Stimulated activated memory B cell treated with anti-CD40 and anti-IgM and Interleukin-4, amounts not matched to agents 10 μg/mL and 1 μg/mL and 100 μg/mL, for 72 hours (primary cell): ENCODE measurements at regions not wholly inside any gene's neighbourhood (a gene's known extent, or its start where the extent isn't known, plus 50 kb on each side); places are given as distances from the start of the nearest gene placed in this dataset.
A peak's percentile ranks its signal among the peaks of the same experiment; 100 is the strongest.
"Not testable (repeated sequence)": the region's sequence is repeated elsewhere in the genome, so short reads cannot be mapped to it uniquely, and the experiment has no call there.

Experiments
- ATAC-seq: fragments of 150-1000 bp; cut with Tn5 transposase; 2 replicates; pipeline ENCODE4 v1.10.0; 2021
- H3K27ac Mint-ChIP-seq: one replicate; pipeline ENCODE4 v1.8.0; 2022; ENCODE audit warnings: mild to moderate bottlenecking, mixed read lengths
- H3K27me3 Mint-ChIP-seq: one replicate; pipeline ENCODE4 v1.8.0; 2022; ENCODE audit warnings: mixed read lengths
- H3K36me3 Mint-ChIP-seq: one replicate; pipeline ENCODE4 v1.8.0; 2022; ENCODE audit warnings: mixed read lengths
- H3K4me1 Mint-ChIP-seq: one replicate; pipeline ENCODE4 v1.8.0; 2022; ENCODE audit warnings: mixed read lengths
- H3K4me3 Mint-ChIP-seq: one replicate; pipeline ENCODE4 v1.8.0; 2022; ENCODE audit warnings: mild to moderate bottlenecking, moderate library complexity, mixed read lengths
- H3K9me3 Mint-ChIP-seq: one replicate; pipeline ENCODE4 v1.8.0; 2022; ENCODE audit warnings: mixed read lengths

DNA sequence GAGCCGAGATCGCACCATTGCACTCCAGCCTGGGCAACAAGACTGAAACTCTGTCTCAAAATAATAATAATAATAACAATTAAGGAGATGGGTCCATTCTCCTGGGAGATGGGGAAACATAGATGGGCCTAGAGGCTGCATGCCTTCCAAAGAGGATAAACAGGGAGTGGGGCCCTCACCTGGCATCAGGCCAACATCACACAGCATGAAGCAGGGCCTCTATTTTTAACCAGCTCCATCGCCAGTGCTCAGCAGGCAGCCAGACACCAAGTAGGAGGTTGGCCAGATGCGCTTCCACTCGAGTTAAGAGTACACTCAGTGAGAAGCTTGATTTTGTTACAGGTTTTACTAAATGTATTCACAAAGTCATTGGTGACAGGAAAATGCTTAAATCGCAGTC, 352.0 kb downstream of the RRAGC start:
- Mint-ChIP-seq H3K36me3 (no peaks in the 10 kb centered on the region), H3K27ac (no peak overlapping the region), H3K9me3 (no peaks in the 10 kb centered on the region), H3K4me1 (no peaks in the 10 kb centered on the region), H3K27me3 (peaks cover 51% of the 10 kb centered on the region), H3K4me3 (no peak overlapping the region)
- no peak for ATAC-seq

DNA sequence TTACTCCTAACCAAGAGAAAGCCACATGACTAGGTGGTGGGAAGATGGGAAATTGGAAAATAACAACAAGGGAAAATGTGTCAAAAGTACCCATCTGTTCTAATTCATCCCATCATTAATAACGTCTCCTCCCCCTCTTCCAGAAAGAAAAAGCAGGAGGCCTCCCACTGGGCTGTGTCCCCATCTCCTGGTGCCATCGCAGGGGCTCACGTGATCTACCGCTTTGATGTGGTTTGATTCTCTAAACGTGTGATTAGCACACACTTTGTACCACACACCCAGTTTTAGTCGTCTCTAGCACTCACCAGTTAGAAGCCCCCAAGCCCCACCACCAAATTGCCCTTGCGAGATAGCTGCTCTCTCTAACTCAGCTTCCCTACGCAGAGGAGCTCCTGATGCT, 353.6 kb downstream of the RRAGC start:
- Mint-ChIP-seq H3K36me3 (no peaks in the 10 kb centered on the region), H3K27ac (no peak overlapping the region), H3K27me3 (peaks cover 47% of the 10 kb centered on the region), H3K4me3 (no peak overlapping the region), H3K4me1 (no peaks in the 10 kb centered on the region), H3K9me3 (no peaks in the 10 kb centered on the region)
- ATAC-seq = no peak

DNA sequence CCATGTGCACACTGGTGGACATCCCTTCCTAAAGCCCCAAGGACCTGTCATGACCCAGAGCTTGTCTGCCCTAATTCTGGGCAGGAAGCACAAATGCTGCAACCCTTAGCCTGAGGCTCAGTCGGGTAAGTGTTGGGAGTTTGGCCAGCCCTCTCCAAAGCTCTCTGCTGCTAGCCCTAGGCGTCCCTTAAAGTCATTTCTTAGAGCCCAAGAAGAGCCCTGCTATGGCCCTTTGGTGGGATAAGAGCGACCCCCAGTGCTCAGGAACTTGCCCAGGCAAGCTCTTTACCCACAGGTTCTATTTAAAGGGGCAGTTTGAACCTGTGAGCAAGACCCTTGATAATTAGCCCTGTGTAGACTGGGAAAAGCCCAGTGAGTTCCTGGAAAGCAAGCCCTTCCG, 356.8 kb downstream of the RRAGC start:
- Mint-ChIP-seq H3K4me1 (peaks cover 17% of the 10 kb centered on the region), H3K36me3 (no peaks in the 10 kb centered on the region), H3K4me3 (no peak overlapping the region), H3K27me3 (peaks cover 18% of the 10 kb centered on the region), H3K9me3 (no peaks in the 10 kb centered on the region), H3K27ac (no peak overlapping the region)
- peak; percentile 48 for ATAC-seq

DNA sequence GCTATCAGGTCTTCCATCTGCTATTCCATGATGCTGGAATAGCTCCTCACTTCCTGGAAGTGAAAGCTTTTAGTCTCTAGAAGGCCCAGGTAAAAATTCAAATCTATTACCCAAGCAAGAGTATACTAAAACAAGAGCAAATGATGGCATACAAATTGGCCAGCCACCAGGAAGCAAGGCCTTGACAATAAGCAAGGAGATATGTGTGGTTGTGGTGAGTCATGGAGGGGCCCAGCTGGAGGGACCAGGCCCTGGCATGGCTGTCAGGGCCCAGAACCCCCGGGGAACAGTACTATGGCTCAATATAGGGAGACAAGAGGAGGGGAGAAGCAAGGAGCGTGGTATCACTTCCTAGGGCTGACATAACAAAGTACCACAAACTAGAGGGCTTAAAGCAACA, 358.7 kb downstream of the RRAGC start:
- ATAC-seq = no peak
- Mint-ChIP-seq H3K27me3 (peaks cover 10% of the 10 kb centered on the region), H3K4me3 (no peak overlapping the region), H3K27ac (no peak overlapping the region), H3K4me1 (peaks cover 17% of the 10 kb centered on the region), H3K36me3 (no peaks in the 10 kb centered on the region), H3K9me3 (no peaks in the 10 kb centered on the region)

DNA sequence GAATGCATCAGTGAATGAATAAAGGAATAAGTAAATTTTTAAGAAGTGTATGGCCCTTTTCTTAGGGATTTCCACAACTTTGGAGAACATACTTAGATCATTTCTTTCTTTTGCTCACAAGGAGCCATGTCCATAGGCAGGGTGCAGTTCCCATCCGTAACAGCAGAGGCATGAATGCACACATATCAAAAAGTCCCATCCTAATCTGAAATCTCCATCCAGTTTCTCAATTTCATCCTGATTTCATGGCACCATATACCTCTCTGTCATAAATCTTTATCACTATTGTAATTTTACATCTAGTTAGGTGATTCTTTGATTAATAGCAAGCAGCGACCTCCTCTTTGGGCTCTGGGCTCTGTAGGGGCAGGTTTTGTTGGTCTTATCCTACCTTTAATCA, 359.2 kb downstream of the RRAGC start:
- Mint-ChIP-seq H3K4me1 (peaks cover 17% of the 10 kb centered on the region), H3K27ac (no peak overlapping the region), H3K36me3 (no peaks in the 10 kb centered on the region), H3K9me3 (no peaks in the 10 kb centered on the region), H3K4me3 (no peak overlapping the region), H3K27me3 (peaks cover 8% of the 10 kb centered on the region)
- no peak for ATAC-seq

DNA sequence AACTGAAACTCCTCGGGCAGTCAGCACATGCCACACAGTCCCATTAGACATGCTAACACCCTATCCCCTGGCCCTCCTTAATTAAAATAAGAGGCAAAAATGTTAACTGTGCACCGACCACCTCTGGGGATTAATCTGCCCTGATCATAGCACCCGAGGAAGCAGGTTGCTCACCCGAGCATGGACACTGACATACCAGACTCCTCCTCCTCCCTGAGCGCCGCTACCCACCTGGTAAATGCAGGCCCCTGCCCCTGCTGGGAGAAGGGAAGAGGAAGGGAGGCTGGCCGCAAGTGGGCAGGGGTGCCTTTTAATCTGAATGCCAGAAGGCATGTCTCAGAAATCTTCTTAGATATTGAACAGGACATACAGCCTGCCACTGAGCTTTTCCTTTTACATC, 360.9 kb downstream of the RRAGC start:
- Mint-ChIP-seq H3K4me1 (peaks cover 18% of the 10 kb centered on the region), H3K27ac (peak overlapping the region; percentile 69), H3K9me3 (no peaks in the 10 kb centered on the region), H3K27me3 (peaks cover under 1% of the 10 kb centered on the region), H3K4me3 (peak overlapping the region; percentile 40), H3K36me3 (no peaks in the 10 kb centered on the region)
- ATAC-seq = peak; percentile 70

DNA sequence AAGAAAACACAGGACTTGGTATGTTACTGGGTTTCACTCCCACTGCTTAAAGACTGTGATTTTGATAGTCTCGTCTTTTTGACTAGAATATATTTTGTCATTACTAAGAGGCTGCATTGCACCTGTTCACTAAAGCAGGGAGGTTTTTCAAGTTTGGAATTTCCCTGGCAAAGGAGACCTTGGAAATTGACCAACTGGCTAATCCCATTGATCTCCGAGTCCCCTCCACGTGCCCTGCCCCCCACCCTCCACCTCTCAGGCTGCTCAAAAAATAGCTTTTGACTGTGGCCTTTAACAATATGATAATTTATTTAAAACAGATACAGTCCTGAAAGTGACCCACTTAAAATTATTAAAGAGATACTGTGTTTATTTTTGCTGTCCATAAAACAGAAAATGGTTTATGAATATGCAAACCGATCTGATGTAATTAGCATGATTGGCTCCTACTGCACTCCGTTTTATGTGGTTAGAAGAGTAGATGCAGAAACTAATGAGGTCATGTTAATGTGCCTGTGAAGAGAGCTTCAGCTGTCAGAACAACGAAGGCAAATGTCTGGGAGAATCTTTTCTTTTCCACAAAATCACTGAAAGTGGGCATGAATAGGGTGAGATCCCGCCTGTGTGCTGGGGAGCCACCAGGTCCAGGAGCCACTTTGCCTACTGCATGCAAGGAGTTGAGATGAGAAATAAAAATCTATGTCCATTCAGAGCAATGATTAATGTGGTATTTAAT, 361.5 kb downstream of the RRAGC start:
- Mint-ChIP-seq H3K36me3 (no peaks in the 10 kb centered on the region), H3K27ac (peak overlapping the region; percentile 69), H3K27me3 (no peaks in the 10 kb centered on the region), H3K4me1 (peaks cover 24% of the 10 kb centered on the region), H3K4me3 (no peak overlapping the region), H3K9me3 (no peaks in the 10 kb centered on the region)
- no peak for ATAC-seq

DNA sequence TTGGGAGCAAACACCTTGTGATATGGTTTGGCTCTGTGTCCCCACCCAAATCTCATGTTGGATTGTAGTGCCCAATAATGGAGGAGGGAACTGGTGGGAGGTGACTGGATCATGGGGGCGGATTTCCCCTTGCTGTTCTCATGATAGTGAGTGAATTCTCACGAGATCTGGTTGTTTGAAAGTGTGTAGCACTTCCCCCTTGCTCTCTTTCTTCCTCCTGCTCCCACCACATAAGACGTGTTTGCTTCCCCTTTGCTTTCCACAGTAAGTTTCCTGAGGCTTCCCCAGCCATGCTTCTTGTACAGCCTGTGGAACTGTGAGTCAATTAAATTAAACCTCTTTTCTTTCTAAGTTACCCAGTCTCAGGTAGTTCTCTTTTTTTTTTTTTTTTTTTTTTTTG, 366.3 kb downstream of the RRAGC start:
- not testable (repeated sequence) for H3K27ac Mint-ChIP-seq, H3K27me3 Mint-ChIP-seq, H3K36me3 Mint-ChIP-seq, H3K4me3 Mint-ChIP-seq, H3K9me3 Mint-ChIP-seq
- peaks cover 19% of the 10 kb centered on the region for H3K4me1 Mint-ChIP-seq
- peak; percentile 36 for ATAC-seq

DNA sequence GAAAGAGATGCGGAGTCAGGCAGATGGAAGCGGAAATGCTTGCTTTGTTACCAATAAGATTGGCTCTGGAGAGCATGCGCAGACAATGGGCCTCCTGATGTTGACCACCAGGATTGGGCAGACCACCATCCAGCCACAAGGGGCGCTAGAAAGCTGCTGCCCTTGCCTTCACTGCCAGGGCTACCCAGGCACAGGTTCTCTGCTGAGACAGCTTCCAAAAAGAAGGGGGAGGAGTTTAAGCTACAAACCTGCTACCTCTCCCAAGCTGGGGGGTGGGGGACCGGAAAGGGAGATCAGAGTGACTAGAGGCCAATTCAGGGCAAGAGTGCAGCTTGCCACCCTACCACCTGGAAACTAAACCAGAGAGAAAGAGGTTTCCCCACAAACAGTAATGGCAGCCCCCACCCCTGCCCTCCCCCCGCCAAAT, 369.7 kb downstream of the RRAGC start:
- no peaks in the 10 kb centered on the region for H3K36me3 Mint-ChIP-seq
- H3K27ac Mint-ChIP-seq = no peak overlapping the region
- H3K9me3 Mint-ChIP-seq = no peaks in the 10 kb centered on the region
- ATAC-seq = peak; percentile 57
- H3K4me1 Mint-ChIP-seq = peaks cover 43% of the 10 kb centered on the region
- H3K4me3 Mint-ChIP-seq = no peak overlapping the region
- H3K27me3 Mint-ChIP-seq = no peaks in the 10 kb centered on the region

DNA sequence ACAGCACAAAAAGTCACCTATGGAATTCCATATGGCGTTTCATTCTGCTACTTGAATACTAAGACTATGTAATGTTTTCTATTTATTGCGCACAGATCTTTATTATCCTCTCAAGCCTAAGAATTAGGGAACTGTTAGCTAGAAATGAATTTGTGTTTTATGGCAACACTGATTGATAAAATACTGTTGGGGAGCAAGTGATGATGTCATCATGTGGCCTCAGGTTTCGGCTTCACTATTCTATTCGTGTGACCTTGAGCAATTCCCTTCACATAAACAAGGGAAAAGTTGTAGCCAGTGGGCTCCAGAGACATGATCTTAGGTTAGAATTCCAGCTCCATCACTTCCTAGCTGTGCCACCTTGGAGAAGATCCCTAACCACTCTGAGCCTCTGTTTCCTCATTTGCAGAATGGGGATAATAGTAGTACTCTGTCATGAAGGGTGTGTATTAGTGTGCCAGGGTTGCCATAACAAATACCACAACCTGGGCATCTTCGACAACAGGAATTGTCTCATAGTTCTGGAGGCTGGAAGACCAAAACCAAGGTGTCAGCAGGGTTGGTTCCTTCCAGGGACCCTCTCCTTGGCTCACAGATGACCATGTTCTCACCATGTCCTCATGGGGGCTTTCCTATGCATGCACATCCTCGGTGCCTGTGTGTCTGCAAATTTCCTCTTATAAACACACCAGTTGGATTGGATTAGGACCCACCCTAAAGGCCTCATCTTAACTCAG, 371.2 kb downstream of the RRAGC start:
- Mint-ChIP-seq H3K4me1 (peaks cover 40% of the 10 kb centered on the region), H3K9me3 (no peaks in the 10 kb centered on the region), H3K36me3 (no peaks in the 10 kb centered on the region), H3K27me3 (no peaks in the 10 kb centered on the region), H3K27ac (no peak overlapping the region), H3K4me3 (no peak overlapping the region)
- ATAC-seq = no peak

DNA sequence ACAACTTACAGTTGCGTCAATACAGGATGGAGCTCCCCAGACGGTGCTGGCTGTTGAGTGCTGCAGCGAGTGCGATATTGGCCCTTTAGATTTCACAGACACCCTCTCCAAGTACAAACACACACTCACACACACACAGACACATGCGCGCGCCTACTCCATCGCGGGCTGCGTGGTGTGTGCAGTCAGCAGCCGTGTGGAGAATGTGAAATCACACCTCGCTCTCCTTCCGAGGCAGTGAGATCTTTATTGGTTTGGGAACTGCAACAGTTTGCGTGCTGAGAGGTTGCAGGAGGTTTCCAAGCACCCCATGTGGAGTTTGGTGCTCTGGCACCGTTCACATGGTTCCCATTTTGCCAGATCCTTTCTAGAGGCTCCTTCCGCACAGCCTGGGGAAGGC, 372.2 kb downstream of the RRAGC start:
- H3K9me3 Mint-ChIP-seq = no peaks in the 10 kb centered on the region
- ATAC-seq = no peak
- no peak overlapping the region for H3K4me3 Mint-ChIP-seq
- peaks cover 43% of the 10 kb centered on the region for H3K4me1 Mint-ChIP-seq
- H3K27ac Mint-ChIP-seq = no peak overlapping the region
- no peaks in the 10 kb centered on the region for H3K27me3 Mint-ChIP-seq
- H3K36me3 Mint-ChIP-seq = no peaks in the 10 kb centered on the region

DNA sequence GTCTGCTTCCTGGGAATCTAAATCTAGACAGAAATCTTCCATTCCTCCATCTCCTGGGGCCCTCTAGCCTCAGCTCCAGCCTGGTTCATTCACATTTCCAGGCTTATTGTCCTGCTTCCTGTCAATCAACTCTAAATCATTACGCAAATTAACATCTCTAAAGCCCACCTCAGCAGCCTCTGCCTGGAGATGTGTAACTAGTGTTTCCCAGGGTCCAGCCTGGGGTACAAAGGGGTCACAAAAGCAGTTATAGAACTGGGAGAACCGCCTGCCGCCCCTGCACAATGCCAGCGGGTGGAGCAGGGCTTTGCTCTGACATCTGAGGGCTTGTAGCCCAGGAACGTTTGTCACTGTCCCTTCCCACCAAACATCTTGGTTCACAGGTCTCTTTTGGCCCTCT, 373.5 kb downstream of the RRAGC start:
- Mint-ChIP-seq H3K27ac (peak overlapping the region; percentile 33), H3K9me3 (no peaks in the 10 kb centered on the region), H3K36me3 (no peaks in the 10 kb centered on the region), H3K4me3 (no peak overlapping the region), H3K27me3 (no peaks in the 10 kb centered on the region), H3K4me1 (peaks cover 56% of the 10 kb centered on the region)
- ATAC-seq = no peak

DNA sequence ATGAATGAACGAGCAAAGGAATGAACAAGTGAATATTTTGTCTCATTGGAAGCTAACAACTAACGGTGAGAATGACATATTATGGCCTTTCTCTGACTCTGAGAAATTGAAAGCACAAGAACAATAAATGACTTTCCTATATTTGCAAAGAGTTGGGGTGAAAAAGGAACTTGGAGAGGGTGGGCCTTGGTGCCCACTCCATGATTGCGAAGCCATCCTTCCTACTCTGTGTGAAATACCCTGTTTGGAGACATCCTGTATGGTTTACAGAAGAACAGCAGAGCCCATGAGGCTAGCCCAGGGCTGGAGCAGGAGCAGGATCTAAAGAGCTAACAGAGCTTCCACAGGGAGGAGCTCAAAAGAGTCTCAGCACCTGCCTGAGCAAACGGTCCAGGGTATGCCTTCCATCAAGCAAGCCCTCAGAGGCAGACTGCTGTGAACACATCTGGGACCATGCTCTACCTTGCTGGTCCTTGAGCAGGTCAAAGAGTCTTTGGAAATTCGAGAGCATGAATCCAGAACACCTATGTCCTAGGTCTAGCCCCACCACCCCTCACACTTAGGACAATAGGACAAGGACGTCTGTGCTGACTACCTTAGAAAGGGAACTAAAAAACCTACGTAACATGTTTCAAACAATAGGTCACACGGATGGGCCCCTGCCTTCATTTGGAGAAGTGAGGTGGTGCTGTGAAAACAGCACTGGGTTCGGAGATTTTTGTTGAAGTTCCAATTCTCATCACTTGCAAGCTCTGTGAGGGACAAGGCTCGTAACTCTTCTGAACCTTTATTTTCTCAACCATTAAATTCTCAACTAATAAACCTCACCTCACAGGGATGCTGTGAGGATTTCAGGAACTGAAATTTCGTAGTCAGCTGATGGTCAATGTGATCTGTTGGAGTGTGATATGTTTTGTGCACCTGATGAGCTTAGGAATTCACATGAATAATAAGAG, 377.4 kb downstream of the RRAGC start:
- Mint-ChIP-seq H3K36me3 (peaks cover 15% of the 10 kb centered on the region), H3K27ac (peak overlapping the region; percentile 23), H3K4me1 (peaks cover 55% of the 10 kb centered on the region), H3K9me3 (peaks cover 12% of the 10 kb centered on the region), H3K4me3 (no peak overlapping the region), H3K27me3 (no peaks in the 10 kb centered on the region)
- ATAC-seq = peak; percentile 80

DNA sequence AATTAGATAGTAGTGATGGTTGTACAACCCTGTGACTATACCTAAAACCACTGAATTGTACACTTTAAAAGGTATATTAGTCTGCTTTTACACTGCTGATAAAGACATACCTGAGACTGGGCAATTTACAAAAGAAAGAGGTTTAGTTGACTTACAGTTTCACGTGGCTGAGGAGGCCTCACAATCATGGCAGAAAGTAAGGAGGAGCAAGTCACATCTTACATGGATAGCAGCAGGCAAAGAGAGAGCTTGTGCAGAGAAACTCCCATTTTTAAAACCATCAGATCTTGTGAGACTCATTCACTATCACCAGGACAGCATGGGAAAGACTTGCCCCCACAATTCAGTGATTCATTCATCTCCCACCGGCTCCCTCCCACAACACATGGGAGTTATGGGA, 379.9 kb downstream of the RRAGC start:
- H3K27me3 Mint-ChIP-seq = not testable (repeated sequence)

DNA sequence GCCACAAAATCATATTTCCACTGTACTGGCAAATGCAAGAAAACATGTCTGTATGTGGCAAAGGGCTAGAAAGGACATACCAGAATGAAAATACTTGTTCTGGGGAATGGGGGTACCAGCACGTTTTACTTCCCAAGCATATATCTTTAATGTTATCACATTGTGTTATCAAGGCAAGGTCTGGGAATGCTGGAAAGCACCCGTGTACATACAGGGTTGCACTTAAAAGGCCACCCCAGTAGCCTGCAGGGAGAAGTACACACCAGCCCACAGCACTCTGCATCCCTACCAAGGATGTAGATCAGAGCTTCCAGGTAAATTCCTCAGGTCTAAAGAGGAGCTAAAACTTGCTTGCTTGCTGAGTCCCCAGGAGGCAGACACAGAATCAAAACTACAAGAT, 381.8 kb downstream of the RRAGC start:
- Mint-ChIP-seq H3K36me3 (peaks cover 15% of the 10 kb centered on the region), H3K27me3 (no peaks in the 10 kb centered on the region), H3K4me3 (no peak overlapping the region), H3K4me1 (peaks cover 68% of the 10 kb centered on the region), H3K27ac (peak overlapping the region; percentile 100), H3K9me3 (peaks cover 12% of the 10 kb centered on the region)
- ATAC-seq = no peak

More for the DNA sequence above, 379.9 kb downstream of the RRAGC start:
- ATAC-seq, H3K4me3 Mint-ChIP-seq: not testable (repeated sequence)
- Mint-ChIP-seq H3K36me3 (peaks cover 15% of the 10 kb centered on the region), H3K27ac (peak overlapping the region; percentile 59), H3K9me3 (peaks cover 12% of the 10 kb centered on the region), H3K4me1 (peaks cover 51% of the 10 kb centered on the region)
